Endothelial cell of umbilical vein (primary cell): ENCODE measurements at regions not wholly inside any gene's neighbourhood (a gene's known extent, or its start where the extent isn't known, plus 50 kb on each side); places are given as distances from the start of the nearest gene placed in this dataset.

Source experiments
- BruUV-seq: library from RNA; stranded (reverse); fragments of 400-500 nt; replicated peaks from 2 replicates; lab custom pipeline; 2021; lab: Mats Ljungman, UMichigan
- CTCF ChIA-PET: fragments of 300-600, 350-600 bp; sonication (Branson Sonifier 250); formaldehyde crosslinking; loops from one replicate; lab custom pipeline; 2021; ENCODE audit warnings: antibody characterized with exemption, inconsistent platforms; lab: Charles Lee
- POLR2A ChIA-PET: fragments of 300-600, 350-600 bp; sonication (Branson Sonifier 250); formaldehyde crosslinking; loops from one replicate; lab custom pipeline; 2021; ENCODE audit warnings: antibody characterized with exemption, inconsistent platforms; lab: Charles Lee
- DNase-seq: peaks from one replicate; pipeline ENCODE4 v3.0.0-alpha.2; 2011; ENCODE audit warnings: low read depth, low spot score
- FAIRE-seq: peaks from 2 replicates; lab custom pipeline; 2011; peaks lifted over from hg19 to GRCh38; lab: Jason Lieb, UNC
- H2AFZ ChIP-seq: 2 replicates; pipeline ENCODE4 v1.6.0; 2012; ENCODE audit warnings: low read depth, low read length, control low read depth, inconsistent platforms
- H3K27ac ChIP-seq: 2 replicates; pipeline ENCODE4 v1.5.1; 2011; ENCODE audit warnings: low read depth, mild to moderate bottlenecking, control low read depth, low read length, moderate library complexity; ENCODE audit not compliant: insufficient read depth
- H3K27me3 ChIP-seq, 2 experiments: 2 replicates each; pipeline versions ENCODE4 v1.6.0 to v1.6.1; 2011; ENCODE audit warnings: low read length in 2 of 2, mixed read lengths in 1 of 2; ENCODE audit not compliant: control insufficient read depth in 2 of 2, insufficient read depth in 2 of 2
- H3K36me3 ChIP-seq, 2 experiments: 2 replicates in 1 of 2; 3 replicates in 1 of 2; pipeline ENCODE4 v1.5.1; 2011; ENCODE audit warnings: low read length in 2 of 2, mild to moderate bottlenecking in 1 of 2, moderate library complexity in 1 of 2; ENCODE audit not compliant: control insufficient read depth in 2 of 2, insufficient read depth in 2 of 2; ENCODE audit errors: extremely low read depth in 1 of 2
- H3K4me1 ChIP-seq: 3 replicates; pipeline ENCODE4 v1.5.1; 2011; ENCODE audit warnings: mild to moderate bottlenecking, low read length; ENCODE audit not compliant: control insufficient read depth, insufficient read depth; ENCODE audit errors: extremely low read depth
- H3K4me2 ChIP-seq: 2 replicates; pipeline ENCODE4 v1.6.1; 2011; ENCODE audit warnings: low read length, control low read depth, mixed read lengths; ENCODE audit not compliant: insufficient read depth
- H3K4me3 ChIP-seq, 3 experiments: fragments of 200-600 bp in 1 of 3; sonication (generic), shearing (Covaris generic) in 1 of 3; replicated peaks in 1 of 3; 2 replicates each; pipeline ENCODE4 v1.5.1; 2011 to 2016; ENCODE audit warnings: control low read depth in 3 of 3, low read length in 3 of 3, mild to moderate bottlenecking in 2 of 3, inconsistent platforms in 1 of 3, low read depth in 1 of 3, moderate library complexity in 1 of 3; ENCODE audit not compliant: insufficient read depth in 1 of 3
- H3K79me2 ChIP-seq: 2 replicates; pipeline ENCODE4 v1.6.0; 2012; ENCODE audit warnings: low read length, inconsistent platforms; ENCODE audit not compliant: control insufficient read depth, insufficient read depth
- H3K9ac ChIP-seq: replicated peaks from 2 replicates; pipeline ENCODE3; 2011; ENCODE audit warnings: low read length, control low read depth; ENCODE audit not compliant: insufficient read depth; ENCODE audit errors: extremely low read depth
- H3K9me1 ChIP-seq: replicated peaks from 3 replicates; pipeline ENCODE4 v1.6.0; 2011; ENCODE audit warnings: mild to moderate bottlenecking, low read length; ENCODE audit not compliant: control insufficient read depth, insufficient read depth; ENCODE audit errors: extremely low read depth
- H3K9me3 ChIP-seq: replicated peaks from 2 replicates; pipeline ENCODE4 v1.5.1; 2012; ENCODE audit warnings: low read length, inconsistent platforms; ENCODE audit not compliant: control insufficient read depth, insufficient read depth
- H4K20me1 ChIP-seq: replicated peaks from 2 replicates; pipeline ENCODE3; 2011; ENCODE audit warnings: mild to moderate bottlenecking, low read length; ENCODE audit not compliant: control insufficient read depth, insufficient read depth; ENCODE audit errors: extremely low read depth
- CTCF ChIP-seq, 2 donors: IDR thresholded peaks; 1 replicate in 1 of 2; 2 replicates in 1 of 2; pipeline ENCODE4 v1.5.1; 2011; ENCODE audit warnings: low read length in 2 of 2, mild to moderate bottlenecking in 2 of 2, moderate library complexity in 2 of 2, control low read depth in 1 of 2, inconsistent platforms in 1 of 2, low read depth in 1 of 2; ENCODE audit not compliant: insufficient read depth in 1 of 2; ENCODE audit errors: extremely low read depth in 1 of 2
- EZH2 ChIP-seq: IDR thresholded peaks from 2 replicates; pipeline ENCODE4 v1.6.1; 2012; ENCODE audit warnings: borderline replicate concordance, low read depth, mild to moderate bottlenecking, moderate library complexity, low read length, inconsistent platforms; ENCODE audit not compliant: severe bottlenecking
- FOS ChIP-seq: IDR thresholded peaks from 2 replicates; pipeline ENCODE4 v1.6.1; 2011; ENCODE audit warnings: mild to moderate bottlenecking, low read length, moderate library complexity, borderline replicate concordance; ENCODE audit not compliant: insufficient read depth
- GATA2 ChIP-seq: IDR thresholded peaks from 2 replicates; pipeline ENCODE4 v1.7.0; 2011; ENCODE audit warnings: low read depth, mild to moderate bottlenecking, moderate library complexity, mixed read lengths, low read length; ENCODE audit not compliant: insufficient read length, insufficient read depth
- JUN ChIP-seq: IDR thresholded peaks from 2 replicates; pipeline ENCODE4 v1.6.1; 2011; ENCODE audit warnings: borderline replicate concordance, low read depth; ENCODE audit not compliant: insufficient read length, insufficient read depth
- MAX ChIP-seq: IDR thresholded peaks from 2 replicates; pipeline ENCODE4 v1.6.1; 2011; ENCODE audit not compliant: insufficient read depth, insufficient read length
- MYC ChIP-seq: IDR thresholded peaks from one replicate; pipeline ENCODE4 v1.6.1; 2011; ENCODE audit warnings: mild to moderate bottlenecking, low read depth, low read length
- POLR2A ChIP-seq: IDR thresholded peaks from 2 replicates; pipeline ENCODE4 v1.6.1; 2012; ENCODE audit warnings: low read depth, mild to moderate bottlenecking, control low read depth, low read length
- POLR2AphosphoS5 ChIP-seq: IDR thresholded peaks from 2 replicates; pipeline ENCODE4 v1.6.1; 2012; ENCODE audit warnings: low read depth, mild to moderate bottlenecking, control low read depth, low read length, moderate library complexity; ENCODE audit not compliant: insufficient read depth
- dilution Hi-C: fragments of 300-500 bp; cut with MboI; formaldehyde crosslinking; loops from one replicate; pipeline ENCODE4 v1.15.0; 2019; ENCODE audit warnings: low sequenced_read_pairs; ENCODE audit not compliant: extremely low pct_ligation_motif_present
- intact Hi-C: fragments of 100-400 bp; cut with micrococcal nuclease; formaldehyde crosslinking; loops from one replicate; pipeline ENCODE4 v1.10.0; 2022

GRCh38 chr10:121128164-121128563, 277.0 kb downstream of the WDR11 start:
- no peaks in the 10 kb centered on the region for H3K36me3 ChIP-seq
- H3K4me2 ChIP-seq = no peak overlapping the region
- ChIA-PET POLR2A (no interaction called here), CTCF (no interaction called here)
- no peaks in the 10 kb centered on the region for H3K9me3 ChIP-seq
- no peaks in the 10 kb centered on the region for H3K4me1 ChIP-seq
- no peak for DNase-seq
- dilution Hi-C loops = no loop called here
- no TSS peak for BruUV-seq
- intact Hi-C loops = no loop called here
- H4K20me1 ChIP-seq = no peaks in the 10 kb centered on the region
- no peak for TF ChIP-seq MAX
- TF ChIP-seq MYC = no peak
- no peak for TF ChIP-seq POLR2AphosphoS5
- no peak for TF ChIP-seq GATA2
- TF ChIP-seq CTCF (IDR thresholded peaks at IDR 0.05; ENCODE audit: extremely low read depth in 1 of 2, insufficient read depth in 1 of 2, low read depth in 1 of 2, low read length in 2 of 2) = no peak
- TF ChIP-seq EZH2 = no peak
- TF ChIP-seq FOS = no peak
- no peak for TF ChIP-seq POLR2A
- no peak for TF ChIP-seq JUN
- no peak overlapping the region for H3K27ac ChIP-seq
- H3K27me3 ChIP-seq = no peaks in the 10 kb centered on the region
- no peak overlapping the region for H3K4me3 ChIP-seq
- no peaks in the 10 kb centered on the region for H3K9me1 ChIP-seq
- no peak for FAIRE-seq
- no peak overlapping the region for H3K9ac ChIP-seq
- H2AFZ ChIP-seq = no peak overlapping the region
- no peaks in the 10 kb centered on the region for H3K79me2 ChIP-seq
